Astrocyte of the cerebellum (primary cell): ENCODE measurements at regions not wholly inside any gene's neighbourhood (a gene's known extent, or its start where the extent isn't known, plus 50 kb on each side); places are given as distances from the start of the nearest gene placed in this dataset.

Experiments
- DNase-seq: peaks from one replicate; pipeline ENCODE4 v3.0.0-alpha.2; 2011; ENCODE audit warnings: low read depth
- H3K4me3 ChIP-seq: 2 replicates; pipeline ENCODE4 v1.5.1; 2011; ENCODE audit warnings: mild to moderate bottlenecking, low read depth, low read length, moderate library complexity
- in situ Hi-C: cut with HindIII; loops from 2 replicates; pipeline ENCODE4 v1.10.0; 2017; ENCODE audit warnings: low sequenced_read_pairs
- TF ChIP-seq, protein P1 (sequence below): IDR thresholded peaks from 2 replicates; pipeline ENCODE4 v1.5.1; 2012; ENCODE audit warnings: low read length, low read depth, moderate library complexity, mild to moderate bottlenecking; ENCODE audit errors: missing control alignments

DNA sequence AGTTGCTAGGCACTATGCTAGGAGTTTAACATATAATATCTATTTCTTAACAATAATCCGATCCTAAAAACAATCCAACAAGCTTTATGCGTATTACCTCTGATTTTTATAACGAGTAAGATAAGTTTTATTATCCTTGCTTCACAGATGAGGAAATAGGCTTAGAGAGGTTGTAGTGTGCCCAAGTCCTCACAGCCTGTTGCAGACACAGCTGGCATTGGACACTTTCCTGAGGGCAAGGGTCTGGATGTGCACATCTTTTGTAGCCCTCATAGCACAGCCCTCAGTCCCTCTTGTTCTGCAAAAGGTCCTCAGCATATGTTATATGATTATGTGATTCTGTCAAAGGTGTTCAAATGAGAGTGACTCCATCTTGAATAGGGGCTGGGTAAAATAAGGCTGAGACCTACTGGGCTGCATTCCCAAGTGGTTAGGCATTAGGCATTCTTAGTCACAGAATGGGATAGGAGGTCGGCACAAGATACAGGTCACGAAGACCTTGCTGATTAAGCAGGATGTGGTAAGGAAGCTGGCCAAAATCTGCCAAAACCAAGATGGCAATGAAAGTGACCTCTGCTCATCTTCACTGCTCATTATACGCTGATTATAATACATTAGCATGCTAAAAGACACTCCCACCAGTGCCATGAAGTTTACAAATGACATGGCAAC, 75.7 kb upstream of the F3 start:
- no peak overlapping the region for H3K4me3 ChIP-seq
- in situ Hi-C loops = no loop called here
- no peak for DNase-seq
- TF ChIP-seq, protein P1, sequence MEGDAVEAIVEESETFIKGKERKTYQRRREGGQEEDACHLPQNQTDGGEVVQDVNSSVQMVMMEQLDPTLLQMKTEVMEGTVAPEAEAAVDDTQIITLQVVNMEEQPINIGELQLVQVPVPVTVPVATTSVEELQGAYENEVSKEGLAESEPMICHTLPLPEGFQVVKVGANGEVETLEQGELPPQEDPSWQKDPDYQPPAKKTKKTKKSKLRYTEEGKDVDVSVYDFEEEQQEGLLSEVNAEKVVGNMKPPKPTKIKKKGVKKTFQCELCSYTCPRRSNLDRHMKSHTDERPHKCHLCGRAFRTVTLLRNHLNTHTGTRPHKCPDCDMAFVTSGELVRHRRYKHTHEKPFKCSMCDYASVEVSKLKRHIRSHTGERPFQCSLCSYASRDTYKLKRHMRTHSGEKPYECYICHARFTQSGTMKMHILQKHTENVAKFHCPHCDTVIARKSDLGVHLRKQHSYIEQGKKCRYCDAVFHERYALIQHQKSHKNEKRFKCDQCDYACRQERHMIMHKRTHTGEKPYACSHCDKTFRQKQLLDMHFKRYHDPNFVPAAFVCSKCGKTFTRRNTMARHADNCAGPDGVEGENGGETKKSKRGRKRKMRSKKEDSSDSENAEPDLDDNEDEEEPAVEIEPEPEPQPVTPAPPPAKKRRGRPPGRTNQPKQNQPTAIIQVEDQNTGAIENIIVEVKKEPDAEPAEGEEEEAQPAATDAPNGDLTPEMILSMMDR = no peak

DNA sequence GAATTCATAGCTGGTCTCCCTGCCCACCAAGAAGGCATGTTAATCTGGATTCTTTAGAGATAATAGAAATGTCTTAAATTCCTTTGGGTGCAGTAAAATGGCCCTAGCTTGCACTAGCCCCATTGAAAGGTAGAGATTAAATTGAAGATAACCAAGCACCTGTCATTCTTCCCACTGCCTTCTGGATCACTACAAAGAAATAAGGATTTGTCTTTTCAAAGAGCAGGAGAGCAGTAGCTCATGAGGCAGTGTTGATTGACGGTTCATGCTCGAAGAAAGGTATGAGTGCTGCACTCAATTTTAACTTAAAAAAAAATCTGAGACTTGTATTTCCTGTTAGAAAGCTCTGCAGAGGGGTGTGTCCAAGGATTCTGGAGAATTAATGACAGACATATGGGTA, 74.9 kb upstream of the F3 start:
- DNase-seq = no peak
- no peak overlapping the region for H3K4me3 ChIP-seq
- in situ Hi-C loops = no loop called here
- TF ChIP-seq, protein P1 = no peak

DNA sequence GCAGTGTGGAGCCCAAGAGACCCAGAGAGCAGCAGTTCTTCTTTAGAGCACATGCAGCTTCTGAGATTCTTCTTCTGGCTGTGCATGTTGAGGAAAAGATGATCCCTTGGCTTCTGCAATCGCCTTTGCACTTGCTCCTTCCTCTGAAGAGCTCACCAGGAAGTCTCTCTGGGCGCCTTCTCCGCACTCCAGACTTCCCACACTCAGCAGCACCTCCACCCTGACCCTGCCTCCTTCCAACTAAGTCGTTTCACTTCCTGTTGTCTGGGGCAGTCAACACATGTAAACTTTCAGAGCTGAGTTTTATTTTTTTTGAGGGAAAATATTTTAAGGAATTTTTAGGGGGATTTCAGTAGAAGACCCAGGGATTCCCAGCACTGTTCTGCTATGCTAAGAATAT, 73.4 kb upstream of the F3 start:
- no peak overlapping the region for H3K4me3 ChIP-seq
- TF ChIP-seq, protein P1 = no peak
- no peak for DNase-seq
- in situ Hi-C loops = no loop called here

DNA sequence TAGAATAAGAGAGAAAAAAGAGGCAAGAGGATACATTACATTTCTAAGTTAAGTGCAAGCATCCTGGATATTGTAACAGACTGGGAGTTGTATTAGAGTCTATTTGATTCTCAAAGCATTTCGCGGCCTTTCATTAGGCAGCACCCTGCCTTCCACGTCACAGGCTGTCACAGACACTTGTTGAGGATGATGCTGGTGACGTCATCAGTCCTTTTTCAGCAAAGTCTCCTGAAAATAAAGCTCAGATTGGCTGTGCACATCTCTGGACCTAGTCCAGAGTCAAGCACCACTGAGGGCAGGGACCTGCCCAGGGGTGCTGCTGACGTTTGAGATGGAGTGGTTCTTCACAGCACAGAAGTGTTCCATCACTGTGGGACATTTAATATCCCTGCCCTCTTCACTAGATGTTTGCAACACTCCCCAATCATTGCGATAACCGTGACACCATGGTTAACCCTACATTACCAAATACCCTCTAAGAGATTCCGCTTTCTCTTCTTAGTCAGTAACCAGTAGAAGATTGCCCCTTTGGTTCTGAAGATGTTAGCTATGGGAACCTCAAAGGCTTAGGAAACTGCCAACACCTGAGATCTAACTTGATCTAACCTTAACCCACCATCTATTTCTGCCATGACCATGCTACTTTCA, 72.7 kb upstream of the F3 start:
- in situ Hi-C loops = no loop called here
- TF ChIP-seq, protein P1 = no peak
- no peak for DNase-seq
- H3K4me3 ChIP-seq = no peak overlapping the region

DNA sequence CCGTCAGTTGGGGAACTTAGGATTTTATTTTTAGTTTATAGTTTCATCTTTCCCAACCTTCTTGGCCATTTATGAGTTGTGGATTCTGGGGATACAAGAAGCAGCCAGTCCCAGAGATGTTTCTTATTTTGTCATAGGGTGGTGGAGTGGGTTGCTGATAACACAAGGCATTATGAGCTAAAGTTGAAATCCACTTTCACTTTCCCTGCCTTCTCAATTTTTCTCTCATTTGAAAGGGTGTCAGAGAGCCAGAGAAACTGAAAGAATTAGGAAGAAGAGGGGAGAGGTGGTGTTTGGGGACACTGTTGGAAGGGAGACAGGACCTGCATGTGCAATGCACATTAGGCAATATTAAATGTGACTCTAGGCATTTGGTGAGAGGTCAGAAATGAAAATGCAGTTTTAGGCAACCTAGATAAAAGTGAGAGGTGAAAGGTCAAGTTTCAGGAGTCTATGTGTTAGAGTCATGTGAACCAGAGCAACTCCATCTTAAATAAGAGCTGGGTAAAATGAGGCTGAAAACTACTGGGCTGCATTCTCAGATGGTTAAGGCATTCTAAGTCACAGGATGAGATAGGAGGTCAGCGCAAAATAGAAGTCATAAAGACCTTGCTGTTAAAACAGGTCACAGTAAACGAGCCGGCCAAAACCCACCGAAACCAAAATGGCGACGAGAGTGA, 71.1 kb upstream of the F3 start:
- in situ Hi-C loops = no loop called here
- H3K4me3 ChIP-seq = no peak overlapping the region
- DNase-seq = no peak
- TF ChIP-seq, protein P1 = no peak

DNA sequence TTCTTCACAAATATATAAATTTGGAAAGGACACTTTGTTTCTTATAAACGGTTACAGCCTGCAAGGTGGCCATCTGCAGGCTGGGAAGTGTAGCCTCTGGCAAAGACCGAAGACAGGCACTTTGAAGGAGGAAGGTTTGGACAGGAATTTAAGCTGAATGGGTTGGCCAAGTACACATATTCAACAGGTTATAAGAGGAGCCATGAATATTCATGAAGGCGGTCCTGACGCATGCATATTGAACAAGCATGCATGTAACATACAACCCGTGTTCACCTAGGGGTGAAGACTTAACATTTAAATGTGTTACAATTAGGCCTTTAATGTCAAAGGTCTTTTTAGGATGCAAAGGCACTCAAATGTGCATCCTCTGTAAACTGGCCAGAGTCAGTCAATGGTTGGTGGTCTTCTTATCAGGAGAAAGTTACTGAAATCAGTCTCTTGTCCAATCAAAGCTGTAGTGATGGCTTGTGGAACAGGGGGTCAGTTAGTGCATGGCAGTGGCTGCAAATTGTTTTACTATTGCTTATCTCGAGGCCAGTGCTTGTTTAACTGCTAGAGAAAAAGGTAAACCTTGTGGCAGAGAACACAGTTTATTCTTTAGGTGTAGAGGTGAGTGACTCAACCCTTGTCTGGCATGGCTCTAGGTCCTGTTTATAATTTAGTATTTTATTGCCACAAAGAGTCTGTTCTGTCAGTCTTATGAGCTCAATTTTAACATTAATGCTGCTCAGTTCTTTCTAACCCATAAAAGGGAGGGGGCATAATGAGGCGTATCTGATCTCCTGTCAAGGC, 70.3 kb upstream of the F3 start:
- in situ Hi-C loops = no loop called here
- H3K4me3 ChIP-seq = no peak overlapping the region
- TF ChIP-seq, protein P1 = no peak
- DNase-seq = no peak
